NT2/D1 (cell line): ENCODE measurements at regions not wholly inside any gene's neighbourhood (a gene's known extent, or its start where the extent isn't known, plus 50 kb on each side); places are given as distances from the start of the nearest gene placed in this dataset.

Experiments used
- DNase-seq: peaks from one replicate; pipeline ENCODE4 v3.0.0-alpha.2; 2011; ENCODE audit warnings: low read depth, low spot score
- H3K27me3 ChIP-seq: 2 replicates; pipeline ENCODE4 v1.6.0; 2011; ENCODE audit warnings: mild to moderate bottlenecking; ENCODE audit not compliant: insufficient read length, insufficient read depth
- H3K36me3 ChIP-seq: 2 replicates; pipeline ENCODE4 v1.6.1; 2011; ENCODE audit warnings: mild to moderate bottlenecking, low read length, mixed read lengths; ENCODE audit not compliant: insufficient read depth, insufficient read length
- H3K4me1 ChIP-seq: 2 replicates; pipeline ENCODE4 v1.5.1; 2011; ENCODE audit not compliant: insufficient read depth, insufficient read length
- H3K4me3 ChIP-seq: 2 replicates; pipeline ENCODE4 v1.5.1; 2011; ENCODE audit warnings: low read depth; ENCODE audit not compliant: insufficient read length
- H3K9ac ChIP-seq: 2 replicates; pipeline ENCODE4 v1.6.0; 2011; ENCODE audit warnings: low read depth; ENCODE audit not compliant: insufficient read length
- H3K9me3 ChIP-seq: 2 replicates; pipeline ENCODE4 v1.5.1; 2011; ENCODE audit warnings: mild to moderate bottlenecking, low read length; ENCODE audit not compliant: insufficient read depth
- SUZ12 ChIP-seq: IDR thresholded peaks from 2 replicates; pipeline ENCODE4 v1.6.1; 2011; ENCODE audit not compliant: insufficient read length, insufficient read depth; ENCODE audit errors: extremely low read depth
- YY1 ChIP-seq: IDR thresholded peaks from 2 replicates; pipeline ENCODE4 v1.6.1; 2011; ENCODE audit not compliant: insufficient read length, insufficient read depth
- ZNF274 ChIP-seq: IDR thresholded peaks from 2 replicates; pipeline ENCODE4 v1.6.1; 2011; ENCODE audit warnings: mild to moderate bottlenecking, low read depth, low read length

GRCh38 chr1:103372866-103373265, 152.6 kb upstream of the RNPC3 start:
- DNase-seq: no peak
- Histone ChIP-seq H3K4me1 (no peaks in the 10 kb centered on the region), H3K27me3 (no peaks in the 10 kb centered on the region), H3K9me3 (no peaks in the 10 kb centered on the region), H3K9ac (no peak overlapping the region), H3K4me3 (no peak overlapping the region), H3K36me3 (no peaks in the 10 kb centered on the region)
- TF ChIP-seq YY1: no peak
- TF ChIP-seq ZNF274: no peak
- TF ChIP-seq SUZ12: no peak

DNA sequence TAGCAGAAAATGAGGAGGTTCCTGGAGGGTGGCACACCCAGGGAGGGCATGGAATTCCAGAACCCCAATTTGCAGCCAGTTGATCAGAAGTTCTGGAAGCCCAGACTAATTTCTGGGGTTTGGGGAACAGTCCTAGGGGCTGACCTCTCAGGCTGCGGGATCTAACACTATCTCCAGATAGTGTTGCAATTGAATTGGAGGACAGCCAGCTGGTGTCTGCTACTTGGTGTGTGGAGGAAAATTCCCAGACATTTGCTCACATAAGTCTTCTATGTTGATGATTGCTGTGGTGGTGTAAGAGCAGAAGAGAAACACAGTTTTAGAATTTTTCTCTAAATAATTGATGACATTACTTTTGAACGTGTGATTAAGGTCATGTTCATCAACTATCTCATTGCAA, 154.3 kb upstream of the RNPC3 start:
- Histone ChIP-seq H3K4me3 (no peak overlapping the region), H3K27me3 (no peaks in the 10 kb centered on the region), H3K9me3 (no peaks in the 10 kb centered on the region), H3K4me1 (no peaks in the 10 kb centered on the region), H3K9ac (no peak overlapping the region), H3K36me3 (no peaks in the 10 kb centered on the region)
- DNase-seq: no peak
- TF ChIP-seq ZNF274 (no peak), SUZ12 (no peak), YY1 (no peak)

GRCh38 chr1:103367186-103367585, 158.3 kb upstream of the RNPC3 start:
- Histone ChIP-seq H3K9ac (no peak overlapping the region), H3K4me1 (no peaks in the 10 kb centered on the region), H3K9me3 (no peaks in the 10 kb centered on the region), H3K4me3 (no peak overlapping the region), H3K27me3 (no peaks in the 10 kb centered on the region), H3K36me3 (no peaks in the 10 kb centered on the region)
- TF ChIP-seq SUZ12 (no peak), ZNF274 (no peak), YY1 (no peak)
- DNase-seq: no peak

DNA sequence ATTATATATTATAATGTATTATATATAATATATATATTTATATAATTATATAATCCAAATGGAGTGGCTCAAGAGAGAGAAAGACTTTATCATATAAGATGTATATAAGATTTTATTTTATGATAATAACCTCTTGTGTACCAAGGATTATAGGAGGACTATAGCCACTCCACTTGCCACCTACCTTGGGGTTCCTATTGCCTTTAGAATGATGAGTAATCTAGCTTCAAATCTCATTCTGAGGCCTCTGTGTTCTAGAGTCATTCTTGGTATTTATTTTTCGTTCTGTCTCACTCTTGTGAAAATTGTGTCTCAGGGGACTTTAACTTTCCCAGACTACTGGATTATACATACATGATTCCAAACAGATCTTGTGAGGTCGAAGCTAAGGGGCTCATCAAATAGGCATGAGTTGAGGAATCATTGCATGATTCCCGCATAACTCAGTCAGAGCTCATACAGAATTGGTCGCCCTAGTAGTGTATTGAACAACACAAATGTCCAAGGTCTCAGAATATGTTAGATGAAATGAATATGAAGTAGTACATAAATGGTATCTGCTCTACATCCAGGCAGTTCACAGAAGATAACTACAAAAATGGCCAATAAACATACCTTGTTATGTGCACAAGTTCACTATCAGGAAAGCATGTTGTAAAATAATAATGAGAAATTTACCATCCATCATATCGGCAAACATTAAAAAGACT, 159.5 kb upstream of the RNPC3 start:
- H3K27me3 ChIP-seq: no peaks in the 10 kb centered on the region
- no peak overlapping the region for H3K4me3 ChIP-seq
- H3K9me3 ChIP-seq: no peaks in the 10 kb centered on the region
- TF ChIP-seq YY1 (no peak), SUZ12 (no peak), ZNF274 (no peak)
- no peaks in the 10 kb centered on the region for H3K36me3 ChIP-seq
- no peaks in the 10 kb centered on the region for H3K4me1 ChIP-seq
- H3K9ac ChIP-seq: no peak overlapping the region
- no peak for DNase-seq

- Histone ChIP-seq H3K9ac (no peak overlapping the region), H3K27me3 (no peaks in the 10 kb centered on the region), H3K36me3 (no peaks in the 10 kb centered on the region), H3K4me1 (no peaks in the 10 kb centered on the region), H3K9me3 (no peaks in the 10 kb centered on the region), H3K4me3 (no peak overlapping the region)
- no peak for TF ChIP-seq SUZ12
- DNase-seq: no peak
Observed at GRCh38 chr1:103363008-103363365, 162.5 kb upstream of the RNPC3 start.

DNA sequence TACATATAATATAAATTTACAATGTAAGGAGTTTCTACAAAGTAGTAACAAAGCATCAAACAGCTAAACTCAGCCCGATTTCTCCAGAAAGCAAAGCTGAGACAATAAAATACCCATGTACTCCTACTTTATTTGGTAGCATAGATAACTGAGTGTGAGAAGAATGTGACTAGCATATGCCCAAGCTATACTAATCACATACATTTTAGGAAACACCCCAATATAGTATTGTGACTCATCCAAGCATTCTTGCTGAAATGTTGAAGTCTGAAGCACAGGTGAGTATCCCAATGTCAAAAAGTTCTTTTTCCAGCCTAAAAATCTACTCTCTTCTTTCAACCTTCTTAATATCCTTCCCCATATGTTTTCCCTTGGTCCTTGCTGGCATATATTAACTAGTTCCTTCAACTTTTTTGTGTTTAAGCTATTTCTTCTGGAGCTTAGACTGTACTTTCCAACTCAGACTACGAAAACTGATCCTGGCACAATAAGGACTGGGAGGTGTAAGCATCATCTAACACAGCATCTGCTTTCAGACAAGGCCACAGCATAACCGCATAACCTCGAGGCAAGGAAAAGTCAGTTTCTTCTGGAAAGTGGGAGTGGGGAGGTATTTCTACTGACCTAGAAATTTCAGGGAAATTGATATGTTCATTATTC, 163.0 kb upstream of the RNPC3 start:
- H3K4me1 ChIP-seq: no peaks in the 10 kb centered on the region
- no peak overlapping the region for H3K9ac ChIP-seq
- no peak overlapping the region for H3K4me3 ChIP-seq
- H3K36me3 ChIP-seq: no peaks in the 10 kb centered on the region
- TF ChIP-seq SUZ12: no peak
- no peak for TF ChIP-seq ZNF274
- TF ChIP-seq YY1: no peak
- no peaks in the 10 kb centered on the region for H3K27me3 ChIP-seq
- no peaks in the 10 kb centered on the region for H3K9me3 ChIP-seq
- DNase-seq: no peak

GRCh38 chr1:103353391-103353790, 172.1 kb upstream of the RNPC3 start:
- H3K4me3 ChIP-seq: no peak overlapping the region
- no peak overlapping the region for H3K9ac ChIP-seq
- H3K36me3 ChIP-seq: no peaks in the 10 kb centered on the region
- DNase-seq: no peak
- TF ChIP-seq SUZ12: no peak
- no peaks in the 10 kb centered on the region for H3K4me1 ChIP-seq
- no peaks in the 10 kb centered on the region for H3K27me3 ChIP-seq
- no peaks in the 10 kb centered on the region for H3K9me3 ChIP-seq
